H1 (cell line): ENCODE measurements at regions not wholly inside any gene's neighbourhood (a gene's known extent, or its start where the extent isn't known, plus 50 kb on each side); places are given as distances from the start of the nearest gene placed in this dataset.

Experiments used
- CTCF ChIA-PET: fragments of 300-600 bp; sonication (Branson Sonifier 250); formaldehyde crosslinking; loops from one replicate; lab custom pipeline; 2021; ENCODE audit not compliant: partially characterized antibody; lab: Charles Lee
- POLR2A ChIA-PET: fragments of 300-600 bp; sonication (Branson Sonifier 250); formaldehyde crosslinking; loops from one replicate; lab custom pipeline; 2021; ENCODE audit warnings: inconsistent platforms; ENCODE audit not compliant: partially characterized antibody; lab: Charles Lee
- DNase-seq, 2 experiments: peaks; one replicate each; pipeline versions ENCODE4 v3.0.0 to v3.0.0-alpha.2; 2010 to 2022; ENCODE audit warnings: low spot score in 2 of 2, low read depth in 1 of 2, mixed read lengths in 1 of 2
- FAIRE-seq: peaks from 2 replicates; lab custom pipeline; 2011; peaks lifted over from hg19 to GRCh38; lab: Jason Lieb, UNC
- H2AFZ ChIP-seq: 2 replicates; pipeline ENCODE4 v1.8.1; 2012; ENCODE audit warnings: low read length, inconsistent platforms
- H2AK5ac ChIP-seq: 2 replicates; pipeline ENCODE4 v1.6.1; 2013; ENCODE audit warnings: low read depth, low read length
- H2BK120ac ChIP-seq: replicated peaks from 2 replicates; pipeline ENCODE3; 2013; ENCODE audit warnings: low read depth, low read length, inconsistent platforms
- H2BK12ac ChIP-seq: 2 replicates; pipeline ENCODE4 v1.6.1; 2013; ENCODE audit warnings: low read depth, low read length
- H2BK15ac ChIP-seq: 2 replicates; pipeline ENCODE4 v1.6.1; 2013; ENCODE audit warnings: low read length
- H2BK20ac ChIP-seq: 2 replicates; pipeline ENCODE4 v1.6.1; 2013; ENCODE audit warnings: low read length
- H2BK5ac ChIP-seq: 2 replicates; pipeline ENCODE4 v1.6.1; 2013; ENCODE audit warnings: low read depth, low read length
- H3K14ac ChIP-seq: 2 replicates; pipeline ENCODE4 v1.6.1; 2013; ENCODE audit warnings: inconsistent platforms; ENCODE audit not compliant: insufficient read length
- H3K18ac ChIP-seq: 2 replicates; pipeline ENCODE4 v1.6.1; 2013; ENCODE audit warnings: low read length; ENCODE audit errors: extremely low read depth
- H3K23ac ChIP-seq: 2 replicates; pipeline ENCODE4 v1.6.1; 2013; ENCODE audit warnings: inconsistent platforms; ENCODE audit not compliant: insufficient read length
- H3K23me2 ChIP-seq: 2 replicates; pipeline ENCODE4 v1.6.1; 2013; ENCODE audit warnings: low read depth, low read length
- H3K27ac ChIP-seq: 2 replicates; pipeline ENCODE4 v1.6.1; 2011; ENCODE audit warnings: low read depth, low read length, inconsistent platforms
- H3K27me3 ChIP-seq, 4 experiments: replicated peaks in 1 of 4; 1 replicate in 1 of 4; 2 replicates in 3 of 4; pipeline versions ENCODE4 v1.6.1 to v1.8.1; 2011 to 2013; ENCODE audit warnings: low read length in 3 of 4, mild to moderate bottlenecking in 3 of 4, inconsistent platforms in 2 of 4, mixed read lengths in 2 of 4, moderate library complexity in 1 of 4; ENCODE audit not compliant: control insufficient read depth in 3 of 4, insufficient read depth in 3 of 4; ENCODE audit errors: extremely low read depth in 1 of 4
- H3K36me3 ChIP-seq, 4 experiments: 2 replicates each; pipeline versions ENCODE4 v1.6.1 to v1.8.1; 2011 to 2013; ENCODE audit warnings: mild to moderate bottlenecking in 4 of 4, low read length in 3 of 4, moderate library complexity in 2 of 4, control low read depth in 1 of 4, inconsistent platforms in 1 of 4; ENCODE audit not compliant: insufficient read depth in 4 of 4, control insufficient read depth in 2 of 4
- H3K4ac ChIP-seq: replicated peaks from 2 replicates; pipeline ENCODE3; 2013; ENCODE audit warnings: low read length, low read depth, mixed read lengths, inconsistent platforms; ENCODE audit not compliant: insufficient read length
- H3K4me1 ChIP-seq, 4 experiments: replicated peaks in 1 of 4; 1 replicate in 1 of 4; 2 replicates in 3 of 4; pipeline versions ENCODE4 v1.6.1 to v1.8.1; 2011 to 2013; ENCODE audit warnings: low read length in 3 of 4, inconsistent platforms in 2 of 4, mixed read lengths in 1 of 4; ENCODE audit not compliant: insufficient read depth in 4 of 4, control insufficient read depth in 3 of 4
- H3K4me2 ChIP-seq, 2 experiments: 2 replicates each; pipeline versions ENCODE4 v1.6.1 to v1.8.1; 2011 to 2013; ENCODE audit warnings: low read depth in 2 of 2, low read length in 2 of 2, control low read depth in 1 of 2, inconsistent platforms in 1 of 2, mild to moderate bottlenecking in 1 of 2; ENCODE audit not compliant: insufficient read depth in 1 of 2
- H3K4me3 ChIP-seq, 4 experiments: fragments of 200-600, 300-600 bp in 1 of 4; sonication (generic), shearing (Covaris generic), sonication (Bioruptor Twin) in 1 of 4; 2 replicates each; pipeline versions ENCODE4 v1.5.1 to v1.8.1; 2011 to 2016; ENCODE audit warnings: low read length in 4 of 4, low read depth in 3 of 4, control low read depth in 2 of 4, inconsistent platforms in 2 of 4, mild to moderate bottlenecking in 2 of 4, mixed read lengths in 1 of 4, moderate library complexity in 1 of 4; ENCODE audit not compliant: insufficient read depth in 2 of 4; ENCODE audit errors: extremely low read depth in 1 of 4
- H3K56ac ChIP-seq: replicated peaks from 2 replicates; pipeline ENCODE3; 2013; ENCODE audit warnings: low read depth, mild to moderate bottlenecking, mixed read lengths, low read length, inconsistent platforms; ENCODE audit not compliant: insufficient read length
- H3K79me1 ChIP-seq: 2 replicates; pipeline ENCODE4 v1.6.1; 2013; ENCODE audit warnings: low read depth, low read length, control low read depth
- H3K79me2 ChIP-seq, 2 experiments: 2 replicates each; pipeline versions ENCODE4 v1.6.1 to v1.8.1; 2012 to 2013; ENCODE audit warnings: low read length in 2 of 2, mild to moderate bottlenecking in 2 of 2, inconsistent platforms in 1 of 2; ENCODE audit not compliant: insufficient read depth in 2 of 2, control insufficient read depth in 1 of 2
- H3K9ac ChIP-seq, 4 experiments: replicated peaks in 1 of 4; 1 replicate in 1 of 4; 2 replicates in 3 of 4; pipeline versions ENCODE4 v1.6.1 to v1.8.1; 2011 to 2013; ENCODE audit warnings: low read depth in 3 of 4, low read length in 3 of 4, control low read depth in 2 of 4, mild to moderate bottlenecking in 2 of 4, moderate library complexity in 2 of 4, inconsistent platforms in 1 of 4; ENCODE audit errors: extremely low read depth in 1 of 4
- H3K9me3 ChIP-seq, 2 experiments: 2 replicates each; pipeline versions ENCODE4 v1.6.1 to v1.8.1; 2012 to 2013; ENCODE audit warnings: mild to moderate bottlenecking in 2 of 2, moderate library complexity in 2 of 2, control low read depth in 1 of 2, inconsistent platforms in 1 of 2, low read depth in 1 of 2, low read length in 1 of 2, mixed read lengths in 1 of 2; ENCODE audit not compliant: insufficient read depth in 2 of 2
- H4K20me1 ChIP-seq, 2 experiments: replicated peaks in 1 of 2; 2 replicates each; pipeline versions ENCODE3 to v1.8.1; 2011 to 2013; ENCODE audit warnings: inconsistent platforms in 2 of 2, low read length in 2 of 2, mild to moderate bottlenecking in 1 of 2; ENCODE audit not compliant: insufficient read depth in 2 of 2, control insufficient read depth in 1 of 2
- H4K5ac ChIP-seq: 2 replicates; pipeline ENCODE4 v1.6.1; 2013; ENCODE audit warnings: low read length, low read depth, mixed read lengths, inconsistent platforms; ENCODE audit not compliant: insufficient read length
- H4K8ac ChIP-seq: 2 replicates; pipeline ENCODE4 v1.8.0; 2013; ENCODE audit warnings: mild to moderate bottlenecking, moderate library complexity, low read length, inconsistent platforms; ENCODE audit not compliant: insufficient read depth; ENCODE audit errors: extremely low read depth
- H4K91ac ChIP-seq: replicated peaks from 2 replicates; pipeline ENCODE3; 2013; ENCODE audit warnings: low read length, mixed read lengths, inconsistent platforms; ENCODE audit not compliant: insufficient read length
- BCL11A ChIP-seq, 2 experiments: IDR thresholded peaks; one replicate each; pipeline ENCODE4 v1.6.1; 2011; ENCODE audit warnings: low read depth in 2 of 2, low read length in 2 of 2, mild to moderate bottlenecking in 2 of 2
- CHD1 ChIP-seq: IDR thresholded peaks from 2 replicates; pipeline ENCODE4 v1.6.1; 2012; ENCODE audit warnings: low read depth, low read length, improper control_type of control experiment
- CTCF ChIP-seq, 3 experiments: IDR thresholded peaks; 1 replicate in 2 of 3; 2 replicates in 1 of 3; pipeline versions ENCODE4 v1.5.1 to v1.6.1; 2011; ENCODE audit warnings: low read length in 3 of 3, mild to moderate bottlenecking in 3 of 3, inconsistent platforms in 2 of 3, low read depth in 1 of 3, moderate library complexity in 1 of 3; ENCODE audit not compliant: insufficient read depth in 1 of 3; ENCODE audit errors: control extremely low read depth in 1 of 3
- NRF1 ChIP-seq: IDR thresholded peaks from 2 replicates; pipeline ENCODE4 v1.6.1; 2011; ENCODE audit warnings: mild to moderate bottlenecking, low read depth, low read length, improper control_type of control experiment
- PHF8 ChIP-seq: fragments of 200-600 bp; sonication (generic); conservative IDR thresholded peaks from 2 replicates; pipeline ENCODE4 v1.7.1; 2012; ENCODE audit warnings: low read depth, mild to moderate bottlenecking, inconsistent platforms, low read length, moderate library complexity
- POLR2AphosphoS5 ChIP-seq: IDR thresholded peaks from 2 replicates; pipeline ENCODE4 v1.6.1; 2011; ENCODE audit warnings: low read depth, low read length
- RBBP5 ChIP-seq: IDR thresholded peaks from 2 replicates; pipeline ENCODE4 v1.7.1; 2012; ENCODE audit warnings: low read depth, mild to moderate bottlenecking, inconsistent platforms, low read length, moderate library complexity, borderline replicate concordance
- SP2 ChIP-seq: IDR thresholded peaks from 2 replicates; pipeline ENCODE4 v1.6.1; 2012; ENCODE audit warnings: mild to moderate bottlenecking, low read length, inconsistent platforms
- SP4 ChIP-seq: IDR thresholded peaks from 2 replicates; pipeline ENCODE4 v1.6.1; 2012; ENCODE audit warnings: low read length, inconsistent platforms

DNA sequence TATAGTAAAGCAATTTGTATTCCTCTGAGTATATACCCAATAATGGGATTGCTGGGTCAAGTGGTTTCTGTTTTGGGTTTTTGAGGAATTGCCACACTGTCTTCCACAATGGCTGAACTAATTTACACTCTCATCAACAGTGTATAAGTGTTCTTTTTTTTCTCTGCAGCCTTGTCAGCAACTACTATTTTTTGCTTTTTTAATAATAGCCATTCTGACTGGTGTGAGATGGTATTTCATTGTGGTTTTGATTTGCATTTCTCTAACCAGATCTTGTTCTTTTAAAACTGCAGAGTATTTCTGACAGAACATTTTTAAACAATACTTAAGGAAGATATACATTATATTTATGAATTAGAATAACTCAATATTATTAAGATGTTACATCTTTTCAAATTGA, 1140.5 kb upstream of the CNTN5 start:
- no peak for DNase-seq
- Histone ChIP-seq H3K56ac (no peak overlapping the region), H2BK120ac (no peak overlapping the region), H3K36me3 (no peaks in the 10 kb centered on the region), H3K79me2 (no peaks in the 10 kb centered on the region), H4K91ac (no peak overlapping the region), H3K4me3 (no peak overlapping the region), H2AK5ac (no peak overlapping the region), H2BK20ac (no peak overlapping the region), H4K20me1 (no peaks in the 10 kb centered on the region), H2BK15ac (no peak overlapping the region), H3K4me1 (no peaks in the 10 kb centered on the region), H3K23me2 (no peaks in the 10 kb centered on the region), H4K5ac (no peak overlapping the region), H3K23ac (no peak overlapping the region), H3K79me1 (no peaks in the 10 kb centered on the region), H2AFZ (no peak overlapping the region)
- FAIRE-seq, result no peak
- no peak for TF ChIP-seq RBBP5
- TF ChIP-seq NRF1, result no peak
- TF ChIP-seq BCL11A (IDR thresholded peaks at IDR 0.05; ENCODE audit: low read depth in 2 of 2, low read length in 2 of 2), result no peak
- TF ChIP-seq PHF8, result no peak
- no peak for TF ChIP-seq POLR2AphosphoS5
- TF ChIP-seq CTCF (IDR thresholded peaks at IDR 0.05; ENCODE audit: control extremely low read depth in 1 of 3, insufficient read depth in 1 of 3, low read depth in 1 of 3, low read length in 3 of 3), result no peak
- TF ChIP-seq SP4, result no peak
- no peak for TF ChIP-seq CHD1
- TF ChIP-seq SP2, result no peak
- TF ChIP-seq, all 59 proteins: peak for 0
- Histone ChIP-seq H3K14ac (no peak overlapping the region), H3K18ac (no peak overlapping the region), H3K9me3 (no peaks in the 10 kb centered on the region), H4K8ac (no peak overlapping the region), H3K27ac (no peak overlapping the region), H2BK5ac (no peak overlapping the region), H3K4ac (no peak overlapping the region), H2BK12ac (no peak overlapping the region), H3K4me2 (no peak overlapping the region), H3K27me3 (no peaks in the 10 kb centered on the region), H3K9ac (no peak overlapping the region)
- ChIA-PET POLR2A (no interaction called here), CTCF (no interaction called here)
